ENCODE measurements at regions not wholly inside any gene's neighbourhood (a gene's known extent, or its start where the extent isn't known, plus 50 kb on each side); places are given as distances from the start of the nearest gene placed in this dataset.

- H3K9me3 ChIP-seq: no peaks in the 10 kb centered on the region
- intact Hi-C loops (cut with DNase I): no loop called here
- peaks cover 0 to 9% (median 8%) of the 10 kb centered on the region in 4 donors for H3K4me1 ChIP-seq
- H3K4me3 ChIP-seq: no peak overlapping the region
- H3K36me3 ChIP-seq: no peaks in the 10 kb centered on the region
- peaks cover 0 to 16% (median 0%) of the 10 kb centered on the region in 4 donors for H3K27me3 ChIP-seq
- WGBS: 98% methylated on average over 6 of the region's 12 CpGs
- no peak overlapping the region for H3K27ac ChIP-seq (replicated peaks in 1 of 4)
- no peak for TF ChIP-seq EP300 (IDR thresholded peaks at IDR 0.05)
- no peak for TF ChIP-seq POLR2AphosphoS5 (IDR thresholded peaks at IDR 0.05)
- TF ChIP-seq POLR2A (IDR thresholded peaks at IDR 0.05; ENCODE audit: low read depth): no peak
- TF ChIP-seq CTCF (IDR thresholded peaks at IDR 0.05): no peak
- no peak for DNase-seq (ENCODE audit: extremely low spot score)
These were observed 369.0 kb downstream of the PREX1 start for GRCh38 chr20:48458601-48459385.

GRCh38 chr20:48458003-48458377 is 369.8 kb downstream of the PREX1 start:
- Histone ChIP-seq H3K9me3 (no peaks in the 10 kb centered on the region), H3K4me1 (peaks cover 0 to 1% (median under 1%) of the 10 kb centered on the region in 4 donors), H3K27ac (replicated peaks in 1 of 4) (no peak overlapping the region), H3K36me3 (no peaks in the 10 kb centered on the region), H3K27me3 (peaks cover 0 to 16% (median 0%) of the 10 kb centered on the region in 4 donors), H3K4me3 (no peak overlapping the region)
- intact Hi-C loops (cut with DNase I): no loop called here
- TF ChIP-seq POLR2A (IDR thresholded peaks at IDR 0.05; ENCODE audit: low read depth) (no peak), CTCF (IDR thresholded peaks at IDR 0.05) (no peak), EP300 (IDR thresholded peaks at IDR 0.05) (no peak), POLR2AphosphoS5 (IDR thresholded peaks at IDR 0.05) (no peak)
- no peak for DNase-seq (ENCODE audit: extremely low spot score)
- WGBS: 93% methylated on average over 8 of the region's 8 CpGs

- Histone ChIP-seq H3K36me3 (no peaks in the 10 kb centered on the region), H3K27me3 (peaks cover 0 to 16% (median 0%) of the 10 kb centered on the region in 4 donors), H3K4me3 (no peak overlapping the region), H3K27ac (replicated peaks in 1 of 4) (no peak overlapping the region), H3K4me1 (no peaks in the 10 kb centered on the region), H3K9me3 (no peaks in the 10 kb centered on the region)
- intact Hi-C loops (cut with DNase I): no loop called here
- DNase-seq (ENCODE audit: extremely low spot score): no peak
- no peak for TF ChIP-seq POLR2AphosphoS5 (IDR thresholded peaks at IDR 0.05)
- 87% methylated on average over 10 of the region's 10 CpGs for WGBS
These were observed 370.4 kb downstream of the PREX1 start for GRCh38 chr20:48457193-48458002.

- WGBS: 74% methylated on average over 7 of the region's 8 CpGs
- no peaks in the 10 kb centered on the region for H3K4me1 ChIP-seq
- intact Hi-C loops (cut with DNase I): no loop called here
- H3K36me3 ChIP-seq: no peaks in the 10 kb centered on the region
- DNase-seq (ENCODE audit: extremely low spot score): no peak
- peaks cover 0 to 16% (median 0%) of the 10 kb centered on the region in 4 donors for H3K27me3 ChIP-seq
- no peak overlapping the region for H3K4me3 ChIP-seq
- no peak for TF ChIP-seq POLR2A (IDR thresholded peaks at IDR 0.05; ENCODE audit: low read depth)
- no peaks in the 10 kb centered on the region for H3K9me3 ChIP-seq
- no peak overlapping the region for H3K27ac ChIP-seq (replicated peaks in 1 of 4)
These were observed 371.2 kb downstream of the PREX1 start for GRCh38 chr20:48456366-48457192.

GRCh38 chr20:48455651-48456365 is 372.0 kb downstream of the PREX1 start:
- H3K36me3 ChIP-seq: no peaks in the 10 kb centered on the region
- H3K27ac ChIP-seq (replicated peaks in 1 of 4): no peak overlapping the region
- peaks cover 0 to 16% (median 0%) of the 10 kb centered on the region in 4 donors for H3K27me3 ChIP-seq
- no peak for DNase-seq (ENCODE audit: extremely low spot score)
- 89% methylated on average over 7 of the region's 16 CpGs for WGBS
- H3K9me3 ChIP-seq: no peaks in the 10 kb centered on the region
- H3K4me3 ChIP-seq: no peak overlapping the region
- TF ChIP-seq EP300 (IDR thresholded peaks at IDR 0.05) (no peak), CTCF (IDR thresholded peaks at IDR 0.05) (no peak)
- H3K4me1 ChIP-seq: no peaks in the 10 kb centered on the region
- intact Hi-C loops (cut with DNase I): no loop called here
